Stimulated activated CD4-positive, alpha-beta T cell treated with anti-CD3 and anti-CD28 coated beads, Interleukin-1b, Interleukin-23, amount 100 ng/mL, for 1 hour (primary cell): ENCODE measurements at regions not wholly inside any gene's neighbourhood (a gene's known extent, or its start where the extent isn't known, plus 50 kb on each side); places are given as distances from the start of the nearest gene placed in this dataset.
"Not testable (repeated sequence)": the region's sequence is repeated elsewhere in the genome, so short reads cannot be mapped to it uniquely, and the experiment has no call there.

Source experiments
- DNase-seq, 2 donors: peaks; one replicate each; pipeline ENCODE4 v3.0.0-alpha.2; 2020; ENCODE audit warnings: low read depth in 2 of 2

GRCh38 chr6:4378319-4378996 is 243.1 kb upstream of the ECI2 start:
- no peak for DNase-seq

- DNase-seq, result no peak
These were observed 242.2 kb upstream of the ECI2 start for GRCh38 chr6:4377603-4378002.

- no peak for DNase-seq
These were observed 238.8 kb upstream of the ECI2 start for GRCh38 chr6:4374216-4374615.

- no peak for DNase-seq
These were observed 237.5 kb upstream of the ECI2 start for GRCh38 chr6:4372866-4373265.

GRCh38 chr6:4371207-4371921 is 236.0 kb upstream of the ECI2 start:
- DNase-seq, result no peak

GRCh38 chr6:4370066-4370465 is 234.7 kb upstream of the ECI2 start:
- DNase-seq, result no peak

- no peak for DNase-seq
These were observed 234.2 kb upstream of the ECI2 start for GRCh38 chr6:4369616-4370015.

GRCh38 chr6:4368649-4369048 is 233.3 kb upstream of the ECI2 start:
- no peak for DNase-seq

- DNase-seq, result no peak
These were observed 232.3 kb upstream of the ECI2 start for GRCh38 chr6:4367643-4368042.

GRCh38 chr6:4366635-4367395 is 231.4 kb upstream of the ECI2 start:
- no peak for DNase-seq

- DNase-seq, result no peak
These were observed 230.3 kb upstream of the ECI2 start for GRCh38 chr6:4365686-4366085.

GRCh38 chr6:4364711-4365110 is 229.3 kb upstream of the ECI2 start:
- DNase-seq, result no peak

GRCh38 chr6:4364172-4364571 is 228.8 kb upstream of the ECI2 start:
- no peak for DNase-seq

GRCh38 chr6:4363656-4364055 is 228.3 kb upstream of the ECI2 start:
- DNase-seq, result no peak

GRCh38 chr6:4362326-4362725 is 227.0 kb upstream of the ECI2 start:
- no peak for DNase-seq

- no peak for DNase-seq
These were observed 225.5 kb upstream of the ECI2 start for GRCh38 chr6:4360920-4361319.

- DNase-seq, result no peak
These were observed 223.8 kb upstream of the ECI2 start for GRCh38 chr6:4359108-4359730.

GRCh38 chr6:4358414-4359107 is 223.2 kb upstream of the ECI2 start:
- no peak for DNase-seq

- not testable (repeated sequence) for DNase-seq
These were observed 222.3 kb upstream of the ECI2 start for GRCh38 chr6:4357660-4358152.

GRCh38 chr6:4356899-4357659 is 221.7 kb upstream of the ECI2 start:
- DNase-seq, result no peak

- no peak for DNase-seq
These were observed 219.9 kb upstream of the ECI2 start for GRCh38 chr6:4355241-4355640.
